DMS 273 (cell line): ENCODE measurements at regions not wholly inside any gene's neighbourhood (a gene's known extent, or its start where the extent isn't known, plus 50 kb on each side); places are given as distances from the start of the nearest gene placed in this dataset.
"Not testable (repeated sequence)": the region's sequence is repeated elsewhere in the genome, so short reads cannot be mapped to it uniquely, and the experiment has no call there.

Experiments
- DNase-seq: peaks from one replicate; lab custom pipeline; 2025; ENCODE audit not compliant: unreplicated experiment; lab: John Stamatoyannopoulos, UW

- peak; percentile 19 for DNase-seq
Observed at GRCh38 chr6:71049198-71049770, 92.4 kb upstream of the B3GAT2 start.

DNA sequence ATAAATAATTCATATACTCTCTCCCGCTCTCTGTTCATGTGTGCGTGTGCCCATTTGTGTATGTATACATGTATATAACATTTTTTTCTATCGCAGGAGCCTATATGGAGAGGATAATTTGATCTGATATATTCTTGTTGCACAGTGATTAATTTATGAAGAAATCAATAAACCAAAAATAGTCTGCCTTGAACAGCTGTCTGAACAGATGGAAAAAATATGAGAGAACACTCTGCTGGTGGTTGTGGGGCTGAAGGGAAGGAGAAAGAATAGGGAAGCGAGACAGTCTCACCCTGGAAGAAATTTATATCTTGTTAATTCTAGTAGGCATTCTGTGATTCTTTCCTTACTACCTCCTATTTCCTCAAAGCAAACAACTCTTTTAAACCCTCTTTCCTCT lies 96.6 kb upstream of the B3GAT2 start:
- peak; percentile 71 for DNase-seq

GRCh38 chr6:71056656-71057055 lies 99.8 kb upstream of the B3GAT2 start:
- no peak for DNase-seq

- DNase-seq, result no peak
Observed at GRCh38 chr6:71066153-71066552, 109.3 kb upstream of the B3GAT2 start.

- peak; percentile 49 for DNase-seq
Observed at GRCh38 chr6:71067816-71068215, 111.0 kb upstream of the B3GAT2 start.

DNA sequence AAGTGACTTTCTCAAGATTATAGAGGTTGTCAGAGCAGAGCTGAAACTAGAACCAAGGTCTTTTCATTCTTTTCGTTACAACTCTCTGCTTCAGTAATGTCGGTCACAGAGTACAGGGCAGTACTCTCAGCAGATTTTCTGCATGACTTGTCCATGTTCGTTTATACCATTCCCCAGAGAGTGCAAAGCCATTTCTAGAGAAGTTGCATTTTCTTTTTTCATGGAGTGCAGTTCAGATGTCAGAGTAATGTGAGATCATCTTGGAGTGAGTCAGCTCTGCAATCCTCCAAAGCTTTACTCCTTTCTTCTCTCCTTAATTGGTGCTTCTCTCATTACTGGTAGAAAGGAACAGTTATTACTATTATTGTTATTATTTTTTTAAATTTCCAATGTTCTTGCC lies 115.6 kb upstream of the B3GAT2 start:
- peak; percentile 60 for DNase-seq

DNA sequence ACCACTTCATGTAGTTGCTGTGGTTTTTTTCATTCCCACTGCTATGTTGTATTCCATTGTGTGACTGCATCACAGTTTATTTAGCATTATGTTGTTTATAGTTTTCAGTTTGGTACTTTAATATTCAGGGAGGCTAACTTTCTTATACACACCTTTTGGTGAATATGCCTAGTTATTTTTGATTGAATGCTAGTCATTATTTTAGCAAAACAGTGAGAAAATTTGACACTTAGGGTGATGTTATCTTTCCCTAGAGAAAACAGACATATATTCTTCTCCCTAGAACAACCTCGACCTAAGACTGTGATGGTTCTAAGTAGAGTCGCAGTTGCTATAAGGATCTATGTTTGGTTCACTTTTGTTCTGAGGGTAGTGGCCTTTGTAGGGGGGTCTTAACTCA lies 120.8 kb upstream of the B3GAT2 start:
- DNase-seq, result no peak

- DNase-seq, result peak; percentile 54
Observed at GRCh38 chr6:71079677-71080076, 122.8 kb upstream of the B3GAT2 start.

GRCh38 chr6:71080133-71080532 lies 123.3 kb upstream of the B3GAT2 start:
- peak; percentile 57 for DNase-seq

DNA sequence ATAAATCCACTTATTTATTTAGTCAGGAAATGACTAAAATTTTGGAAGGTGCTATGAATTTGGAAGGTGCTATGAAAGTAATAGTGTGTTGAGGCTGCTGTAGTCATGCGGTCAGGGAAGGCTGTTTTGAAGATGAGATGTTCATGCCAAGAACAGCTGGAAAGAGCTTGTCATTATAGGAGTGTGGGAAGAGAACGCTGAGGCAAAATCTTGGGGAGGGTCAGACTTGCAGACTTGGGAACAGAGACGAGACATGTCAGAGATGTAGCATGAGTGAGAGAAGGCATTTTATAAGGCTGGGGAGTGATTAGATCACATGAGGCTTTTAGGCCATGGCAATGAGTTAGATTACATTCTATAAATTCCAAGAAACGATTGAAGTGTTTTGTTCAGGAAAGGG lies 124.0 kb upstream of the B3GAT2 start:
- peak; percentile 29 for DNase-seq

GRCh38 chr6:71082033-71082650 lies 125.3 kb upstream of the B3GAT2 start:
- no peak for DNase-seq

GRCh38 chr6:71083308-71083820 lies 126.5 kb upstream of the B3GAT2 start:
- peak; percentile 27 for DNase-seq

- DNase-seq, result no peak
Observed at GRCh38 chr6:71088166-71088565, 131.3 kb upstream of the B3GAT2 start.

- DNase-seq, result no peak
Observed at GRCh38 chr6:71090217-71090616, 133.4 kb upstream of the B3GAT2 start.

- DNase-seq, result no peak
Observed at GRCh38 chr6:71091167-71091566, 134.3 kb upstream of the B3GAT2 start.

DNA sequence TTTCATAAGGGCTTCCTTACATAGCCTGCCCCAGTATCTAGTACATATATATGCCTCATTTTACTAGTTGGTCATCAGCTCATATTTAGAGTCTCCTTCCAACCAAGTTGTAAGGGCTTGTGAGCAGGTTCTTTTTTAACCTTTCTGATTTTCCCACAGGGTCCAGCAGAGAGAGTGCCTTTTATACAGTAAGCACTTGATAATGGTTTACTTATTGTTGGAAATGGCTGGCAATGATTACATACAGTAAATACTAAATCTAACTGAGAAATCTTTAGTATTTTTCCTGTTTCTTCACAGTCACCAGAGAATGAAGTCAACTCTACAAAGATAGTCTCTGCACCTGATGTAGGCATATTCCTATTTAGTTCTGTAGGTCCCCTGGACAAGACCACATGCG lies 135.1 kb upstream of the B3GAT2 start:
- no peak for DNase-seq

DNA sequence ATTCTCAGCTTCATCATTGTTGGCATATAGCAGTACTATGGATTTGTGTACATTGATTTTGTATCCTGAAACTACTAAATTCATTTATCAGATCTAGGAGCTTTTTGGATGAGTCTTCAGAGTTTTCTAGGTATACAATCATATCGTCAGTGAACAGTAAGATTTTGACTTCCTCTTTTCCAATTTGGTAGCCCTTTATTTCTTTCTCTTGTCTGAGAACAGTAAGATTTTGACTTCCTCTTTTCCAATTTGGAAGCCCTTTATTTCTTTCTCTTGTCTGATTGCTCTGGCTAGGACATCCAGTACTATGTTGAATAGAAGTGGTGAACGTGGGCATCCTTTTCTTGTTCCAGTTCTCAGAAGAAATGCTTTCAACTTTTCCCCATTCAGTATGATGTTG lies 140.4 kb upstream of the B3GAT2 start:
- DNase-seq, result not testable (repeated sequence)

DNA sequence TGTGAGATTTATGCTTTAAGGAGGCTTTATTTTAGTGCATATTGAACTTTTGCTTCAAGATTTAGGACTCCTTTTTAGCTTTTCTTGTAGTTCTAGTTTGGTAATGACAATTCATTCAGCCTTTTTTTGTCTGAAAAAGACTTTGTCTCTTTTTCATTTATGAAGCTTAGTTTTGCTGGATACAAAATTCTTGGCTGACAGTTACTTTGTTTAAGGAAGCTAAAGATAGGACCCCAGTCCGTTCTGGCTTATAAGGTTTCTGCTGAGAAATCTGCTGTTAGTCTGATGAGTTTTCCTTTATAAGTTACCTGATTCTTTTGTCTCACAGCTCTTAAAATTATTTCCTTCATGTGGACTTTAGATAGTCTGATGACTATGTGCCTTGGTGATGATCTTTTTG lies 142.8 kb upstream of the B3GAT2 start:
- no peak for DNase-seq

DNA sequence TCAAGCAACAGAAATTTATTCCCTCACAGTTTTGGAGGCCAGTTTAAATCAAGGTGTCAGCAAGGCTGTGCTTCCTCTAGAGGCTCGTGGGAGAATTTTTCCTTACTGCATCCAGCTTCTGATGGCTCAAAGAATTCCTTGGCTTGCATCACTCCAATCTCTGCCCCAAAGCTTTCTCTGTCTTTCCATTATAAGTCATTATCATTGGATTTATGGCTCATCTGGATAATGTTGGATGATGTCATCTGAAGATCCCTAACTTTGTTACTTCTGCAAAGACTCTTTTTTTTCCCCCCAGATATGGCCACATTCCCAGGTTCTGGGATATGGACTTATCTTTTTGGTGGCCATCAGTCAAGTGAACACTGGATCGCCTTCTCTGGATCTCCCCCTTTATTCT lies 146.3 kb upstream of the B3GAT2 start:
- DNase-seq, result peak; percentile 26

- no peak for DNase-seq
Observed at GRCh38 chr6:71103641-71104040, 146.8 kb upstream of the B3GAT2 start.

- peak; percentile 54 for DNase-seq
Observed at GRCh38 chr6:71106276-71106675, 149.4 kb upstream of the B3GAT2 start.

- DNase-seq, result peak; percentile 96
Observed at GRCh38 chr6:71107911-71108420, 151.1 kb upstream of the B3GAT2 start.

DNA sequence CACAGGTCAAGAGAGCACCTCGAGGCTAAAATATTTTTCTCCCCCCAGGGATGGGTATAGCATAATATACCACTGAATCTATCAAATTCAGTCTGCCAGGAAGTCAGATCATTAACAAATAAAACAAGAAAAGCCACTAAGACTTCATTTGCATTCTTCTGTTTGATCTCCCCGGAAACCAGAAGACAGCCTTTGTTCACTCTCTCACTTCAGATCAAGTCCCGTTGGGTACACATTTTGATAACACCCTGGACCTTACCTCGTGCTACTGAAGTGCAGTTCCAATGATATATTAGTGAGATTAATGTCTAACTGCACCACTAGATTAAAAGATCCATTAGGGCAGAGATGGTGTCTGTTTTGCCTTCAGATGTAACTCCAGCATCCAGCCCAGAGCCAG lies 157.7 kb upstream of the B3GAT2 start:
- DNase-seq, result no peak
